ENCODE measurements at regions not wholly inside any gene's neighbourhood (a gene's known extent, or its start where the extent isn't known, plus 50 kb on each side); places are given as distances from the start of the nearest gene placed in this dataset.

DNA sequence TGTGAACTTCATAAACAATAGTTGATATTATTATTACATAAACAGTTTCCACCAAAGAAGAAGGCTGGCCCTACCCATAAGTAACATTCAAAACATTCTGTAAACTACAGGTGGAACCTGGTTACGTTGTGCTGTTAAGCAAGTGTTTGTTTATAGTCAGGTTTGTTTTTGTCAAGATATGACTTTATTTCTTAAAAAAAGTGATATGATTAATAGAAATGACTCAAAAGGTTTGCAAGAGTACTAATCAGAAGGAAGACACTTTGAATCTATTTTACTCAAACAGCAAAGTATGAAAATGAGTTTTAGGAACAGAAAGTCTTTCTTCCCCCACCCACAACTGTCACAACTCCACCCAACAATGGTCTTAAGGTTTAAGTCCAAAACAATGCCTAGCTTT, 220.8 kb downstream of the PLK2 start:
- Histone ChIP-seq H2BK5ac (ENCODE audit: low read depth, low read length) (no peak overlapping the region), H3K23ac (ENCODE audit: insufficient read length) (no peak overlapping the region), H3K56ac (replicated peaks; ENCODE audit: insufficient read length, low read depth, low read length) (no peak overlapping the region), H2BK15ac (ENCODE audit: low read length) (no peak overlapping the region), H2BK20ac (ENCODE audit: low read length) (no peak overlapping the region), H3K4me2 (ENCODE audit: insufficient read depth in 1 of 2, low read depth in 2 of 2, low read length in 2 of 2) (no peak overlapping the region), H2BK12ac (ENCODE audit: low read depth, low read length) (no peak overlapping the region), H2BK120ac (replicated peaks; ENCODE audit: low read depth, low read length) (no peak overlapping the region), H3K27me3 (replicated peaks in 1 of 4; ENCODE audit: control insufficient read depth in 3 of 4, extremely low read depth in 1 of 4, insufficient read depth in 3 of 4, low read length in 3 of 4) (no peaks in the 10 kb centered on the region), H4K5ac (ENCODE audit: insufficient read length, low read depth, low read length) (no peak overlapping the region), H4K20me1 (replicated peaks in 1 of 2; ENCODE audit: control insufficient read depth in 1 of 2, insufficient read depth in 2 of 2, low read length in 2 of 2) (no peaks in the 10 kb centered on the region), H4K8ac (ENCODE audit: extremely low read depth, insufficient read depth, low read length) (no peak overlapping the region), H3K9ac (replicated peaks in 1 of 4; ENCODE audit: extremely low read depth in 1 of 4, low read depth in 3 of 4, low read length in 3 of 4) (no peak overlapping the region), H3K4me3 (ENCODE audit: extremely low read depth in 1 of 4, insufficient read depth in 2 of 4, low read depth in 3 of 4, low read length in 4 of 4) (no peak overlapping the region), H2AK5ac (ENCODE audit: low read depth, low read length) (no peak overlapping the region), H3K14ac (ENCODE audit: insufficient read length) (no peak overlapping the region), H2AFZ (ENCODE audit: low read length) (no peak overlapping the region), H3K27ac (ENCODE audit: low read depth, low read length) (no peak overlapping the region), H3K18ac (ENCODE audit: extremely low read depth, low read length) (no peak overlapping the region), H3K4ac (replicated peaks; ENCODE audit: insufficient read length, low read depth, low read length) (no peak overlapping the region), H3K9me3 (ENCODE audit: insufficient read depth in 2 of 2, low read depth in 1 of 2, low read length in 1 of 2) (no peaks in the 10 kb centered on the region), H3K79me2 (ENCODE audit: control insufficient read depth in 1 of 2, insufficient read depth in 2 of 2, low read length in 2 of 2) (no peaks in the 10 kb centered on the region), H3K79me1 (ENCODE audit: low read depth, low read length) (no peaks in the 10 kb centered on the region), H4K91ac (replicated peaks; ENCODE audit: insufficient read length, low read length) (no peak overlapping the region), H3K23me2 (ENCODE audit: low read depth, low read length) (no peaks in the 10 kb centered on the region; the same call in 1 of the 2 replicates), H3K36me3 (ENCODE audit: control insufficient read depth in 2 of 4, insufficient read depth in 4 of 4, low read length in 3 of 4) (no peaks in the 10 kb centered on the region), H3K4me1 (replicated peaks in 1 of 4; ENCODE audit: control insufficient read depth in 3 of 4, insufficient read depth in 4 of 4, low read length in 3 of 4) (no peaks in the 10 kb centered on the region)
- CTCF ChIA-PET (ENCODE audit: partially characterized antibody) = no interaction called here
- TF ChIP-seq GABPA (IDR thresholded peaks at IDR 0.05; ENCODE audit: borderline replicate concordance, insufficient read depth, low read length) (no peak), SAP30 (IDR thresholded peaks at IDR 0.05; ENCODE audit: insufficient read depth, insufficient replicate concordance, low read length) (no peak), EP300 (IDR thresholded peaks at IDR 0.05; ENCODE audit: borderline replicate concordance in 1 of 2, low read depth in 2 of 2, low read length in 2 of 2) (no peak), EGR1 (IDR thresholded peaks at IDR 0.05; ENCODE audit: borderline replicate concordance, low read depth, low read length) (no peak), SIX5 (IDR thresholded peaks at IDR 0.05; ENCODE audit: low read depth, low read length) (no peak), TEAD4 (IDR thresholded peaks at IDR 0.05; ENCODE audit: low read depth, low read length) (no peak), HDAC2 (IDR thresholded peaks at IDR 0.05; ENCODE audit: borderline replicate concordance in 1 of 2, low read depth in 2 of 2, low read length in 2 of 2) (no peak), BRCA1 (IDR thresholded peaks at IDR 0.05; ENCODE audit: low read depth, low read length) (no peak), SUZ12 (IDR thresholded peaks at IDR 0.05; ENCODE audit: low read length) (no peak), MAFK (IDR thresholded peaks at IDR 0.05; ENCODE audit: low read depth, low read length) (no peak), YY1 (IDR thresholded peaks at IDR 0.05; ENCODE audit: low read depth, low read length) (no peak), KDM5A (IDR thresholded peaks at IDR 0.05; ENCODE audit: low read length) (no peak)
- POLR2A ChIA-PET (ENCODE audit: partially characterized antibody) = no interaction called here
- 92% methylated on average over 1 of the region's 1 CpG; no CpG with 5 or more reads in 1 of the 2 experiments for WGBS, 2 experiments (ENCODE audit: extremely low coverage in 1 of 2, insufficient coverage in 1 of 2, insufficient read length in 1 of 2, insufficient replicate concordance in 2 of 2, low coverage in 1 of 2, low lambda C conversion rate in 2 of 2, missing lambda C conversion rate in 1 of 2)
- DNase-seq (ENCODE audit: low read depth in 1 of 2, low spot score in 2 of 2) (no peak), FAIRE-seq (no peak)

Data from H1 (cell line).